ENCODE measurements at regions not wholly inside any gene's neighbourhood (a gene's known extent, or its start where the extent isn't known, plus 50 kb on each side); places are given as distances from the start of the nearest gene placed in this dataset.

GRCh38 chr2:19671311-19671710 is 230.5 kb downstream of the TTC32 start:
- H3K4me1 ChIP-seq (ENCODE audit: insufficient read depth, low read length) = no peaks in the 10 kb centered on the region
- H4K5ac ChIP-seq (ENCODE audit: insufficient read length, low read depth, low read length) = no peak overlapping the region
- H3K18ac ChIP-seq (ENCODE audit: insufficient read length, low read depth, low read length) = no peak overlapping the region
- H3K27me3 Mint-ChIP-seq (ENCODE audit: low read depth) = no peaks in the 10 kb centered on the region
- no peaks in the 10 kb centered on the region for H4K20me1 ChIP-seq (ENCODE audit: control insufficient read depth, insufficient read depth, insufficient read length)
- H3K23ac ChIP-seq (ENCODE audit: insufficient read length, low read depth, low read length) = no peak overlapping the region
- no peaks in the 10 kb centered on the region for H3K4me1 Mint-ChIP-seq
- no peaks in the 10 kb centered on the region for H3K9me3 ChIP-seq (ENCODE audit: control insufficient read depth, low read depth, low read length)
- no peak for TF ChIP-seq CTCF (conservative IDR thresholded peaks at IDR 0.05)
- H3K4me3 Mint-ChIP-seq = no peak overlapping the region
- H2BK5ac ChIP-seq (ENCODE audit: insufficient read length, low read length) = no peak overlapping the region
- no peak overlapping the region for H4K91ac ChIP-seq (ENCODE audit: insufficient read length, low read depth, low read length)
- no peak for DNase-seq
- no peak overlapping the region for H3K14ac ChIP-seq (ENCODE audit: insufficient read depth, low read length)
- H3K36me3 Mint-ChIP-seq (ENCODE audit: insufficient read depth in 1 of 3, low read depth in 3 of 3) = no peaks in the 10 kb centered on the region
- no peak overlapping the region for H3K4me2 ChIP-seq (ENCODE audit: insufficient read depth, insufficient read length, low read length)
- H2BK20ac ChIP-seq (ENCODE audit: low read depth, low read length, poor library complexity, severe bottlenecking) = no peak overlapping the region
- no peak overlapping the region for H4K8ac ChIP-seq (replicated peaks; ENCODE audit: insufficient read length, low read depth, low read length)
- H3K27ac Mint-ChIP-seq = no peak overlapping the region
- no peaks in the 10 kb centered on the region for H3K79me2 ChIP-seq (ENCODE audit: insufficient read depth, low read length)
- H3K27ac ChIP-seq (ENCODE audit: insufficient read length, low read depth, low read length) = no peak overlapping the region
- H2AK5ac ChIP-seq (ENCODE audit: insufficient read length, low read length) = no peak overlapping the region
- H2BK15ac ChIP-seq (ENCODE audit: low read depth, low read length) = no peak overlapping the region
- no peak overlapping the region for H3K56ac ChIP-seq (ENCODE audit: insufficient read length, low read depth, low read length)
- no peak overlapping the region for H2AFZ ChIP-seq (ENCODE audit: low read length)
- no peaks in the 10 kb centered on the region for H3K23me2 ChIP-seq (ENCODE audit: insufficient read length, low read depth, low read length, poor library complexity, severe bottlenecking)
- WGBS (ENCODE audit: extremely low coverage, insufficient read length, low lambda C conversion rate) = no CpG with 5 or more reads among the region's 1 CpG
- no peak overlapping the region for H3K4ac ChIP-seq (ENCODE audit: low read depth, low read length)
- no peaks in the 10 kb centered on the region for H3K79me1 ChIP-seq (ENCODE audit: insufficient read depth, low read depth, low read length, poor library complexity, severe bottlenecking)
- no peak overlapping the region for H2BK12ac ChIP-seq (ENCODE audit: insufficient read length, low read depth, low read length)
- H2BK120ac ChIP-seq (ENCODE audit: low read depth, low read length, poor library complexity, severe bottlenecking) = no peak overlapping the region
- H3K9ac ChIP-seq (ENCODE audit: extremely low read depth, insufficient read length, low read length) = no peak overlapping the region
- no peaks in the 10 kb centered on the region for H3K9me3 Mint-ChIP-seq
- no peaks in the 10 kb centered on the region for H3K27me3 ChIP-seq (ENCODE audit: insufficient read depth, low read length)
- H3T11ph ChIP-seq (ENCODE audit: low read length) = no peak overlapping the region

All from H9 (cell line).